ENCODE measurements at regions not wholly inside any gene's neighbourhood (a gene's known extent, or its start where the extent isn't known, plus 50 kb on each side); places are given as distances from the start of the nearest gene placed in this dataset.

DNA sequence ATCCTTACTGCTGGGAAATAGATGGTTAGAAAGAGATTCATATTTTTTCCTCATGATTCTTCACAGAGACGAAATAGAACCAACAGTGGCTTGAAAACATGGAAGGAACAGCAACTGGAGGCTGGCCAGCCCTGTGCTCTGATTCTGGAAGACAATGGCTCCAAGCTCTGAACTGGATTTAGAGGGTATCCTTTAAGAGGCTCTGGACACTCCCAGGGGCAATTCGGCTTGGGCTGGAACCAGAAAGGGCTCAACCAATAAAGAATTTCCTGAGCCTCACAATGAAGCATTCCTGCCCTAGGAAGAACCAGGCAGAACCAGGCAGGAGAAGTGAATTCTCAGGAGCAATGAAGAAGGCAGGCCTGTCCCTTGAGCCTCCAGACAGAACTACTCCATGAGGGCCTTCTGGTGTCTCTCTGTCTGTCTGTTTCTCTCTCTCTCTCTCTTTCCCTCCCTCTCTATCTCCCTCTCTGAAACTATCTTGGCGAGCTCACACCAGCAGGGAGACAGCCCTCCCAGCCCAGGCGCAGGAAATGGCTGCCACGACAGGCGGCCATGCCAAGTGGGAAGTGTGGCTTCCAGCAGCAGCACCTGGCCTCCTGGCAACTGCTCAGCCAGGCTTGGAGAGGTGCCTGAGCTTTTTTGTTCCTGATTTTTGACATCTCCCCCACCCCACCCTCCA, 93.3 kb downstream of the RCN1 start:
- Mint-ChIP-seq H3K27ac (no peak overlapping the region), H3K36me3 (no peaks in the 10 kb centered on the region), H3K27me3 (peaks cover 29% of the 10 kb centered on the region), H3K4me1 (no peaks in the 10 kb centered on the region), H3K4me3 (no peak overlapping the region), H3K9me3 (ENCODE audit: low read depth) (no peaks in the 10 kb centered on the region)
- CTCF ChIA-PET: no interaction called here
- DNase-seq: no peak
- ATAC-seq: no peak

DNA sequence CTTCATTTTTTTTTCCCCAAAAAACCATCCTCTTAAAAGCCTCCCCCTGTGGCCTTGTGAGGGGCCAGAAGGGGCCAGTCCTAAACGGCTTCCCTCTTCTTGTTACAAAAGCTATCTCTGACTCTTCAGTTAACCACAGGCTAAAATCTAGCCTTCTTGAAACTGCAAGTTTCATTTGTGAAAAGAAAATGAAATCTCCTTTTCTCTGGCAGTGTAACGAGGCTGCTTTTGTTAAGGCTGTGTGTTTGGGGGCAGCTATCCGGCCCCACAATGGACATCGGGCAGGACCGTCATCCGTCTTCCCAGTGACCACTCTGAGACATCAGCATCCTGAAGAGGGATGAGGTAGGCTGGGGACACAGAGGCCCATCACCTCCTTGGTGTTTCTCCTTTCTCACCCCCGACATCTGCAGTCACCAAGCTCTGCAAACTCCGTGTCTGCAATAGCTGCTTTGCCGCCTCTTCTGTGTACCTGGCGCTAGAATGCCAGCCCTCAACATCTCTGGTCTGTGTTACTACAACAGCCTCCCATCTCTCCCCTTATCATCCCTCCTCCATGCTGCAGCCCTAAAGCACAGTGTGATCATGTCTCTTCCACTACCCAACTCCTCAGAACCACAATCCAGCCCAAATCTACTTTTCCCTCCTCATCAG, 94.0 kb downstream of the RCN1 start:
- DNase-seq (no peak), ATAC-seq (no peak)
- CTCF ChIA-PET: no interaction called here
- Mint-ChIP-seq H3K27ac (no peak overlapping the region), H3K36me3 (no peaks in the 10 kb centered on the region), H3K9me3 (ENCODE audit: low read depth) (no peaks in the 10 kb centered on the region), H3K4me3 (no peak overlapping the region), H3K4me1 (no peaks in the 10 kb centered on the region), H3K27me3 (peaks cover 29% of the 10 kb centered on the region)

DNA sequence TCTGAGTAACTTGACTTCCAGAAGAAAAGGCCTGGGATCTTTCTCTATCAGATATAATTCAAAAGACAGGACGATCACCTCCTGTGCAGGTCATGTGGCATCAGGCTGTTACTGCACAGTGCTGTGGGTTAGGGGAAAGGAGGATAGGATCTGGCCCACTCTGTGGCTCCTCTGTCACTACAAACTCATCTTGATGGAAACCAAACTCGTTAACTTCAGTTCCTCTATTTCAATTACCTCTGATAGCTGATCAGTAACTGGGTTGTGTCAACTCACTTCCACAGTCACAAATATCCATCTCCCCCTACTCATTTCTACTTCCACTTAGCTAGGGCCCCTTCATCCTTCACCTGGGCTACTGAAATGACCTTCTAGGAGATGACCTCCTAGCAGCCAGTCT, 95.2 kb downstream of the RCN1 start:
- Mint-ChIP-seq H3K27me3 (peaks cover 29% of the 10 kb centered on the region), H3K27ac (no peak overlapping the region), H3K9me3 (ENCODE audit: low read depth) (no peaks in the 10 kb centered on the region), H3K36me3 (no peaks in the 10 kb centered on the region), H3K4me3 (no peak overlapping the region), H3K4me1 (no peaks in the 10 kb centered on the region)
- CTCF ChIA-PET: no interaction called here
- ATAC-seq (no peak), DNase-seq (no peak)

DNA sequence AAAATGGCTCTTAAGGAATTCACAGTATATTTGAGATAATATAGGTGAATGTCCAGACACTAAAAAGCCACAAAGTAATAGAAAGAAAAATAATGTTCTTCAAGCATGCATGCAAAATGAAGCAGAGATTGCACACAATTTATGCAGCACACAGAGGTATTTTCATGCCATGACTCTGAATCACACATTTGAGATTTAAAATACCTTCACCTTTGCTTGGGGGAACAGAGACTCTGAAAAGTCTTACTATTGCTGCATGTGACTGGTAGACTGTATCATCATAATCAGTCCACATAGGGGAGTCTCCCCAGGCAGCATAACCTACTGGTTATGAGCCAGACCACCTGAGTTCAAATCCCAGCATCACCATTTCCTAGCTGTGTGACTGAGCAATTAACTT, 96.2 kb downstream of the RCN1 start:
- H3K27me3 Mint-ChIP-seq: peaks cover 26% of the 10 kb centered on the region

DNA sequence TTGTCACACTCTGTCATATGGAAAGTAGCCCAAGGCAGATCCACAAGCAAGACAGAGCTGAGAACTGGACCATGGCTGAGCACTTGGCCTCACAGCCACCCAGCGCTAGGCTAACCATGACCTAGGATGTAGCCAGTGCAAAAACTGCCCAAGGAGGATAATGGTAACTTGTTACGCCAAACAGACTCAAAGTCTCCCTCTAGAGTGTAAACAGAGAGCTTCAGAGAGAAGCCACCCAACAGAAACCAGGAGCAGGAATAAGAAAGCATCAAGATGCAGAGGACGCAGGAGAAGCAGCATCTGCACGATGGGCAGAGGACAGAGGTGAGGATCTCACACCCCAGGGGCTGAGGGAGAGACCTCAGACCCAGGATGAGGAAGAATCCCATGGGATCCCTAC, 97.9 kb downstream of the RCN1 start:
- Mint-ChIP-seq H3K36me3 (no peaks in the 10 kb centered on the region), H3K27ac (no peak overlapping the region), H3K27me3 (peaks cover 19% of the 10 kb centered on the region), H3K9me3 (ENCODE audit: low read depth) (no peaks in the 10 kb centered on the region), H3K4me3 (no peak overlapping the region), H3K4me1 (no peaks in the 10 kb centered on the region)
- no peak for DNase-seq
- CTCF ChIA-PET: interaction anchor here (0.8 to 1.3 kb wide), 2 partner anchors 11 to 86 kb away, joined by 3 read pairs; no protein-coding TSS in a partner anchor
- no peak for ATAC-seq

More for the DNA sequence above, 96.2 kb downstream of the RCN1 start:
- CTCF ChIA-PET: no interaction called here
- Mint-ChIP-seq H3K4me1 (no peaks in the 10 kb centered on the region), H3K9me3 (ENCODE audit: low read depth) (no peaks in the 10 kb centered on the region), H3K27ac (no peak overlapping the region), H3K4me3 (no peak overlapping the region), H3K36me3 (no peaks in the 10 kb centered on the region)
- DNase-seq (no peak), ATAC-seq (no peak)

DNA sequence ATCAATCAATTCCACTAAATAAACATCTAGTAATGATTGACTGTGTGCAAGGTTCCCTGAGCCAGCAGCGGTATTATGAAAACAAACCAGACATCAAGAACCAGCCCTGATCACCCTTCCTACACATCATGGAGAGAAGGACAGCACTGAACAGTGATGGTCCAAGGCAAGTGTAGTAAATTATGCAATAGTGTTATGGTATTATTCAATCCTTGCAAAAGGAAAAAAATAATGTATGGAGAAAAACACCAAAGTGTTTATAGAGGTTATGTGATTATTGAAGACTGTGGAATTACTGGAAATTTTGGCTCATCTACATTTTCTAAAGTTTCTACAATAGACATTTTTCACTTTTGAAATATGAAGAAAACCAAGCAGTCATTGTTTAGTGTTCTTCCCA, 105.3 kb downstream of the RCN1 start:
- Mint-ChIP-seq H3K4me1 (no peaks in the 10 kb centered on the region), H3K9me3 (ENCODE audit: low read depth) (no peaks in the 10 kb centered on the region), H3K36me3 (no peaks in the 10 kb centered on the region), H3K27me3 (peaks cover 27% of the 10 kb centered on the region), H3K27ac (no peak overlapping the region), H3K4me3 (no peak overlapping the region)
- CTCF ChIA-PET: no interaction called here
- no peak for ATAC-seq
- DNase-seq: no peak

DNA sequence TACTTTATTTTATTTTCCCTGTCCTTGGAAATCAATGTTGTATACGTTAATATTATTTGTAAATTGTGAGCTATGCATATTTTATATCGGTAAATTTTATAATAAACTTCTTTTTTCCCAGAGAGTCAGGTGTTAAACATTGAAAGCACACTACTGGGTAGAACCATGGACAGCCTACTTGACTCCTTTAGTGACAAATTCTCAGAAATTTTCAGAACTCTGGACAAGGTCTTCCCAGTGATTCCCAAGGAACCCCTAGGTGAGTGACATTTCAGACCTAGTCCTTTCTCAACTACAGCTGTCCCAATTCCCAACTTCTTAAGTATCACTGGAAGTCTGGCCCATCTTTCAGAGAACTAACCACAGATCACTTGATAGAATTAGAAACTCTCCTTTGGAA, 107.2 kb downstream of the RCN1 start:
- ATAC-seq (no peak), DNase-seq (no peak)
- H3K36me3 Mint-ChIP-seq: no peaks in the 10 kb centered on the region
- CTCF ChIA-PET: no interaction called here
- H3K27ac Mint-ChIP-seq: no peak overlapping the region
- no peaks in the 10 kb centered on the region for H3K4me1 Mint-ChIP-seq
- H3K27me3 Mint-ChIP-seq: peaks cover 24% of the 10 kb centered on the region
- H3K9me3 Mint-ChIP-seq (ENCODE audit: low read depth): no peaks in the 10 kb centered on the region
- H3K4me3 Mint-ChIP-seq: no peak overlapping the region

DNA sequence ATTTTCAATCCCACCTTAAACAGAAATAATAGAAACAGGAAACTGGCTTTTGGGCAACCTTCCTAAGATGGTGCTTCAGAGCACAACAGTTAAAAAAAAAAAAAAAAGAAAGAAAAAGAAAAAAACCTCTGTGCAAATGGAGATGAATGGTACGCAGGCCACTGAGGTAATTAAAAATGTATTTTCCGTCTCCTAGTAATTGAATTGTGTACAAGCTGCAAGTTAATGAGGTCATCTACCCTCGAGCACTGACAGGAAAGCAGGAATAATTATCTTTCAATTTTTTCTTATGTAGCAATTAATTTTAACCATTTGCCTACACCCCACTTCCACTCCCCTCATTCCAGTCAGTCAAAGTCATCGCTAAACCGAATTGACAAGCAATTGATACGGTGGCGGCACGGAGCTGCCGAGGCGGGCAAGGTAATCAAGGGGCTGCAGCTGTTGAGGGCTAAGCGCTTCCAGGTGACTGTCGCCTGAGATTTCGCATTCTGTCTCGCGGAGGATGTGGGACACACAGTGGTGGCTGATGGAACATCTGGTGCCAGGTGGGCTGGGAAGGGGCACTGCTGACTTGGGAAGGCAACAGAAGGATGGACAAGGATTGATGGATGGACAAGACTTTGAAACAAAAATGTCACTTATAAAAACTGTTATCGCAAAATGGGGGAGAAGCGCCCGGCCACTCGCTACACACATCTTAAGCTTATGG, 109.4 kb downstream of the RCN1 start:
- peaks cover 16% of the 10 kb centered on the region for H3K27me3 Mint-ChIP-seq
- no peak for ATAC-seq
- H3K9me3 Mint-ChIP-seq (ENCODE audit: low read depth): no peaks in the 10 kb centered on the region
- H3K27ac Mint-ChIP-seq: no peak overlapping the region
- no peaks in the 10 kb centered on the region for H3K36me3 Mint-ChIP-seq
- no peak for DNase-seq
- H3K4me3 Mint-ChIP-seq: no peak overlapping the region
- no peaks in the 10 kb centered on the region for H3K4me1 Mint-ChIP-seq
- CTCF ChIA-PET: no interaction called here

DNA sequence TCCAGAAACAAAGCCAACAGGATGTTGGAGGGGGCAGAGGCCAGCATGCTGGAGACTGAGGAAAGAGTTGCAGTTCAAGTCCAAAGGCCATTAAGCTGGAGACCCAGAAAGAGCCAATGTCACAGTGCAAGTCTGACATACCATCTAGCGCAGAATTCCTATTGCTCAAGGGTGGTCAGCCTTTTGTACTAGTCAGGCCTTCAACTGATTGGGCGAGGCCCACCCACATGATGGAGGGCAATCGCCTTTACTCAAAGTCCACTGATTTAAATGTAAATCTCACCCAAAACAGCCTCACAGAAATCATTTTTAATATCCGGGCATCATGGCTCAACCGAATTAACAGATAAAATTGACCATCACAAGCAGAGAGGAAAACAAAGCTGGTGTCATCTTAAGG, 113.9 kb downstream of the RCN1 start:
- no peak overlapping the region for H3K27ac Mint-ChIP-seq
- CTCF ChIA-PET: interaction anchor here (0.9 kb wide), 1 partner anchor 17 kb away, joined by 3 read pairs; no protein-coding TSS in a partner anchor
- no peaks in the 10 kb centered on the region for H3K36me3 Mint-ChIP-seq
- no peaks in the 10 kb centered on the region for H3K4me1 Mint-ChIP-seq
- no peak overlapping the region for H3K4me3 Mint-ChIP-seq
- DNase-seq: no peak
- H3K27me3 Mint-ChIP-seq: no peaks in the 10 kb centered on the region
- no peaks in the 10 kb centered on the region for H3K9me3 Mint-ChIP-seq (ENCODE audit: low read depth)
- no peak for ATAC-seq

DNA sequence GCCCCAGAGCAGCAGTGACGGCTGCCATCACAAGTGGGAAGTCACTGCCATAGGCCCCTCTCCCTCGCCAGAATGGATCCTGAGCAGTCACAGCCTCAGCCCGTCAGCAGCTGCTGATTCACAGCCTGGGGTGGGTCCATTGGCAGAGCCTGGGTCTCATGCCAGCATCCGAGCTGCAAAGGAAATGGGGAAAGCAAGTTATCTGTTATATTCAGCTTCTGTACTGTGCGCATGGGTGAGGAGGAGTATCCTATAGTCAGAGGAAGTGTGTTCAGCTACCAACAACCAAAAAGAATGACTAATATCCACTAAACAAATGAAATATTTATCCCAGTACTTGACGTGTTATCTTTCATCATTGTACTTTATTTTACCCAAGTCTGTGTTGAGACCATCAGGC, 119.7 kb downstream of the RCN1 start:
- Mint-ChIP-seq H3K9me3 (ENCODE audit: low read depth) (no peaks in the 10 kb centered on the region), H3K27ac (no peak overlapping the region), H3K4me1 (no peaks in the 10 kb centered on the region), H3K4me3 (no peak overlapping the region), H3K36me3 (no peaks in the 10 kb centered on the region), H3K27me3 (peaks cover 9% of the 10 kb centered on the region)
- DNase-seq (no peak), ATAC-seq (no peak)
- CTCF ChIA-PET: no interaction called here

DNA sequence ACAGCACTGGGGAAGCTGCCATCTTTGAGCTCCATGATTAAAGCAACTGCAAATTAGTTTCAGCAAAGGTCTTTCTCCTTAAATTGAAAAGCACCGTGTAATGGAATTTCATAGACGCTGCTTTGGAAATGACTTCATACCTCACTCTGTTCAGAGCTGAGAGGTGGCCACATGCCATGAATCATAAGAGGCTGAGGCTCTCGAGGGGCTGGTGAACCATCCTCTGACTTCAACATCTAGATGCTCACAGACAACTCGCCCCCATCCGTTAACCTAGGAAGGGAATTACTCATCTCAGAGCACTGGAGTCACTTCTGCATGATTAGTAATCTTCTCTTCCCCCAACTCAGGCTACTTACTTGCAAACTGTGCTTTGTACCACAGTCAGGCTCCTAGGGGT, 122.3 kb downstream of the RCN1 start:
- CTCF ChIA-PET: no interaction called here
- ATAC-seq (peak; percentile 60), DNase-seq (peak; percentile 42)
- H3K27ac Mint-ChIP-seq: no peak overlapping the region
- H3K9me3 Mint-ChIP-seq (ENCODE audit: low read depth): no peaks in the 10 kb centered on the region
- no peaks in the 10 kb centered on the region for H3K36me3 Mint-ChIP-seq
- H3K4me3 Mint-ChIP-seq: no peak overlapping the region
- H3K4me1 Mint-ChIP-seq: no peaks in the 10 kb centered on the region
- peaks cover 9% of the 10 kb centered on the region for H3K27me3 Mint-ChIP-seq

DNA sequence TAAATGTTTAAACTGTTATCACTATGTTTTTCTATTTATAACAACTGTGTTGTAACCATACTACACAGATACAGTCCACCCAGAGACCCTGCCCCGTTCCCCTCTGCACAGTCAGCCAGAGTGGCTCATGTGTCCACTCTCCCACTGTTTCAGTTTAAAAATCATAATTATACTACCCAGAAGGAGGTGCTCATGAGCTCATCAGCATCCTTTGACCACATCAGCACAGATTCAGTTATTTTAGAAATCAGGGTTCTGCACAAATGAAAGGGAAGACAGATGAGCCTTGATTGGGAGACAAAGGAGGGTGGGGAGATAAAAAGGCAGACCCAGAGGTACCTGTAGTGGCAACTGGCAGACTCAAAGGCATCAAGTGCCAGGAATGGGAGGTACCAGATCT, 124.3 kb downstream of the RCN1 start:
- Mint-ChIP-seq H3K36me3 (no peaks in the 10 kb centered on the region), H3K27me3 (peaks cover 8% of the 10 kb centered on the region), H3K4me3 (no peak overlapping the region), H3K9me3 (ENCODE audit: low read depth) (no peaks in the 10 kb centered on the region), H3K4me1 (no peaks in the 10 kb centered on the region), H3K27ac (no peak overlapping the region)
- CTCF ChIA-PET: no interaction called here
- DNase-seq (no peak), ATAC-seq (no peak)

DNA sequence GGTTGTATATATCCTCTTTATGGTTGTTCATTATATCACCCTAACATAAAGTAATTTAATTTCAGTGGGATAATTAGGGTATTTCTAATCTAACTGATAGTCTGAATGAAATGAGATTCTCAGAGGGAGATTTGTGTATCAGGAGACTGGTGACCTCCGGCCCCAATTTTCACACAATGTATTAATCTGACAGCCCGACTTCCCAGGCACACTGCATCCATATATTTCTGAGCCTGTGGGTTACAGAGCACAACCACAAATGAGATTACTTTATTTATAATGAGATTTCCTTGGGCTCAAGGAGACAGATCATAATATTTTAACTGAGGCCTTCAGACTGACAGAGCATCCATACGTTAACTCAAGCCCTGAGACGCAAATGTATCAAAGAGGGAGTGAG, 125.9 kb downstream of the RCN1 start:
- Mint-ChIP-seq H3K36me3 (no peaks in the 10 kb centered on the region), H3K27ac (no peak overlapping the region), H3K9me3 (ENCODE audit: low read depth) (no peaks in the 10 kb centered on the region), H3K27me3 (peaks cover 8% of the 10 kb centered on the region), H3K4me1 (no peaks in the 10 kb centered on the region), H3K4me3 (no peak overlapping the region)
- DNase-seq (no peak), ATAC-seq (no peak)
- CTCF ChIA-PET: no interaction called here

DNA sequence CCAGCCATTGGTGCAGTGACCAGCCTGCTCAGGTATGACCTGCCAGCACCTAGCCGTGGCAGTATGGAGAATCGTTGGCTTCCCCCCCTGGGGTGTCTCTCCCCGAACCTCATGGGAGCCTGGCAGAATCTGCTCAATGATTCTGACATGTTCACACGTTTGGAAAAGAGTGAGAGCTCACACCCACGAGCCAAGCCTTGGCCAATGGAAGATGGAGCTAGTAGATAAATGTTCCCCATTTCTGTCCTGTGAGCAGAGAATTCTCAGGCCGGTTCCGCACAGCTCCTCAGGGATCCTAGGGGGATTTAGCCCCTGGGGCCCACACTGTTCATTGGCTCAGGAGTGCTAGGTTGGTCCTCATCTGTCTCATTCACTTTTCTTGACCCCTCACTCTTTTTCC, 128.4 kb downstream of the RCN1 start:
- H3K9me3 Mint-ChIP-seq (ENCODE audit: low read depth): no peaks in the 10 kb centered on the region
- H3K27ac Mint-ChIP-seq: no peak overlapping the region

More for the DNA sequence above, 128.4 kb downstream of the RCN1 start:
- H3K4me1 Mint-ChIP-seq: no peaks in the 10 kb centered on the region
- CTCF ChIA-PET: no interaction called here
- ATAC-seq (no peak), DNase-seq (no peak)
- peaks cover 2% of the 10 kb centered on the region for H3K27me3 Mint-ChIP-seq
- no peaks in the 10 kb centered on the region for H3K36me3 Mint-ChIP-seq
- no peak overlapping the region for H3K4me3 Mint-ChIP-seq

Measured in activated CD8-positive, alpha-beta memory T cell treated with anti-CD3 and anti-CD28 coated beads, Interleukin-2, amount 10 ng/mL, durations not matched to agents 7 days and 5 days (primary cell).